ENCODE measurements at regions not wholly inside any gene's neighbourhood (a gene's known extent, or its start where the extent isn't known, plus 50 kb on each side); places are given as distances from the start of the nearest gene placed in this dataset.

DNA sequence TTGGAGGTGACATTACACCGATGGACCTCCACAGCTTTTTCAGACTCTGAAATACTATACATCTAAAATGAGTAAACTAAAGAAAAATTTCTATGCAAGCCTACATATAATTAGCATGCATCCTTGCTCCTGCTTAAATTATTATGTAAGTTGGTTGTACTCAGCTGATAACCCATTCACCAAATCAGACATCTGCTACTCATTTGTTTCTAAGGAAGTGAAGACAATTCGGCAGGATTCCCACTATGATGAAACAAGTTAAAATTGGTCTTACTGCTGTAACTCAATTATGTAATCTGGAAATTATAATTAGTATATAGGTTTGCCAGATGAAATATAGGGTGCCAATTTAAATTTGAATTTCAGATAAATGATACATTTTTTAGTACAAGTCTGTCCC, 59.5 kb upstream of the FGF13 start:
- no peak for DNase-seq (ENCODE audit: low spot score)
- TF ChIP-seq CTCF (IDR thresholded peaks at IDR 0.05; ENCODE audit: unreplicated experiment) = no peak
- no peaks in the 10 kb centered on the region for H3K27me3 Mint-ChIP-seq (ENCODE audit: unreplicated experiment)

GRCh38 chrX:138769918-138770317, 58.4 kb upstream of the FGF13 start:
- Mint-ChIP-seq H3K36me3 (ENCODE audit: low read depth, unreplicated experiment) (no peaks in the 10 kb centered on the region), H3K4me3 (ENCODE audit: unreplicated experiment) (no peak overlapping the region), H3K27me3 (ENCODE audit: unreplicated experiment) (no peaks in the 10 kb centered on the region), H3K9me3 (ENCODE audit: unreplicated experiment) (no peaks in the 10 kb centered on the region), H3K4me1 (ENCODE audit: unreplicated experiment) (no peaks in the 10 kb centered on the region), H3K27ac (ENCODE audit: unreplicated experiment) (no peak overlapping the region)
- no peak for DNase-seq (ENCODE audit: low spot score)
- TF ChIP-seq CTCF (IDR thresholded peaks at IDR 0.05; ENCODE audit: unreplicated experiment) = no peak

More for the DNA sequence above, 59.5 kb upstream of the FGF13 start:
- Mint-ChIP-seq H3K4me1 (ENCODE audit: unreplicated experiment) (no peaks in the 10 kb centered on the region), H3K4me3 (ENCODE audit: unreplicated experiment) (no peak overlapping the region), H3K36me3 (ENCODE audit: low read depth, unreplicated experiment) (no peaks in the 10 kb centered on the region), H3K9me3 (ENCODE audit: unreplicated experiment) (no peaks in the 10 kb centered on the region), H3K27ac (ENCODE audit: unreplicated experiment) (no peak overlapping the region)

DNA sequence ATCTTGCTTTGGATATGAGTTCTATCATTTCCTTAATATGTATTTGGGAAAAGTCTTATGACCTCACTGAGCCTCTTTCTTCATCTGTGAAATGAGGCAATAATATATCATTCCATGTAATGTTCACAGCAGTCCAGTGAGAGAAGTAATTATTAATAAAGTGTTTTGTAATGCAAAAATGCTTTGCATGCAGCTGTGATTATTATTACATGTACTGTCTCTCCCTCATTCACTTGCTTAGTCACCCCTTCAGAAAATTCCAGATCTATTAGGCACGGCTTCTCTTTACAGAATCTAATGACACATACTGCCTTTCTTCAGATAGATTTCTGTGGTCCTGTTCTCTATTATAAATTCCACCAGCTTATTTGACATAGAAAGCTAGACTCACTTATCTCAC, 53.5 kb upstream of the FGF13 start:
- Mint-ChIP-seq H3K4me3 (ENCODE audit: unreplicated experiment) (no peak overlapping the region), H3K4me1 (ENCODE audit: unreplicated experiment) (no peaks in the 10 kb centered on the region), H3K36me3 (ENCODE audit: low read depth, unreplicated experiment) (no peaks in the 10 kb centered on the region), H3K9me3 (ENCODE audit: unreplicated experiment) (no peaks in the 10 kb centered on the region), H3K27me3 (ENCODE audit: unreplicated experiment) (no peaks in the 10 kb centered on the region), H3K27ac (ENCODE audit: unreplicated experiment) (no peak overlapping the region)
- no peak for TF ChIP-seq CTCF (IDR thresholded peaks at IDR 0.05; ENCODE audit: unreplicated experiment)
- no peak for DNase-seq (ENCODE audit: low spot score)

DNA sequence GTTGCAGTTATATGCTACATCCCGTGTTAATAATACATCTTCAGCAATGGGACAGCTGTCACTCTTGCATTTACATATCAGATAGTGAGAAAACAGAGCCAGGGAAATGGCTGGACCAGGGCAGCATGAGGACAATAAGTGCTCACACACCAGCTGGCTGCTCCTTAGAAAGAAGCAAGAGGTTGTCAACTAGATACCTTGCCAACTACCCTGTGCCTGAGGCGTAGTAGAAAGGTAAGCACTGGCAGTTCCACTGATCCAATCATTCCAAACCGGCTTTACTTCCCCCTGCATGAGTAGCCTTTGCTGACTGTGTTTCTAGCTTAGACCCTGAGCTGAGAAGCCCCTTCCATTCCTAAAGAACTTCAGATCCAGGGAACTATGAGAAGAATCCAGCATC, 52.2 kb upstream of the FGF13 start:
- no peak overlapping the region for H3K27ac Mint-ChIP-seq (ENCODE audit: unreplicated experiment)

GRCh38 chrX:138761380-138761779, 49.9 kb upstream of the FGF13 start:
- TF ChIP-seq CTCF (IDR thresholded peaks at IDR 0.05; ENCODE audit: unreplicated experiment) = no peak
- peaks cover 6% of the 10 kb centered on the region for H3K4me1 Mint-ChIP-seq (ENCODE audit: unreplicated experiment)
- H3K36me3 Mint-ChIP-seq (ENCODE audit: low read depth, unreplicated experiment) = no peaks in the 10 kb centered on the region
- no peak for DNase-seq (ENCODE audit: low spot score)
- H3K4me3 Mint-ChIP-seq (ENCODE audit: unreplicated experiment) = no peak overlapping the region
- H3K9me3 Mint-ChIP-seq (ENCODE audit: unreplicated experiment) = no peaks in the 10 kb centered on the region
- H3K27me3 Mint-ChIP-seq (ENCODE audit: unreplicated experiment) = no peaks in the 10 kb centered on the region
- no peak overlapping the region for H3K27ac Mint-ChIP-seq (ENCODE audit: unreplicated experiment)

More for the DNA sequence above, 52.2 kb upstream of the FGF13 start:
- H3K36me3 Mint-ChIP-seq (ENCODE audit: low read depth, unreplicated experiment) = no peaks in the 10 kb centered on the region
- no peaks in the 10 kb centered on the region for H3K27me3 Mint-ChIP-seq (ENCODE audit: unreplicated experiment)
- H3K4me1 Mint-ChIP-seq (ENCODE audit: unreplicated experiment) = no peaks in the 10 kb centered on the region
- no peaks in the 10 kb centered on the region for H3K9me3 Mint-ChIP-seq (ENCODE audit: unreplicated experiment)
- no peak overlapping the region for H3K4me3 Mint-ChIP-seq (ENCODE audit: unreplicated experiment)
- no peak for DNase-seq (ENCODE audit: low spot score)
- TF ChIP-seq CTCF (IDR thresholded peaks at IDR 0.05; ENCODE audit: unreplicated experiment) = no peak
